ENCODE measurements at regions not wholly inside any gene's neighbourhood (a gene's known extent, or its start where the extent isn't known, plus 50 kb on each side); places are given as distances from the start of the nearest gene placed in this dataset.

DNA sequence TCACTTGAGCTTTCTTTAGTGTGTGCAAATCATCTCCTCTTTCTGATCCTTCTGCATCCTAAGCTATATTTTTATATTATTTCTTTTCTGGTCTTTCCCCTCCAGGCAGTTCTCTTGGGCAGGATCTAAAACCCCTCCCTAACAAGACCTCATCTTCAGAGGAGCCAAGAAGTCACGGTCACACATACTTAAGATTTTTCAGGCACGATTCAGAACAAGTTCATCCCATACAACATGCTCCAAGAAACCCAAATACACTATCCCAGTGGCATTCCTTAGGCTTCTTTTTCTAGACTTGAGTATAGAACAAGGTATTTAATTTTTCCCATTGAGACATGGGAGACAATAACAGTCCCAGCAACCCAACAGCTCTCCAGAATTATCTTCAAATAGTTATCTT is 1251.5 kb downstream of the DNAJB9 start (continued):
- TF ChIP-seq ZNF549 (tag by site-specific recombination; IDR thresholded peaks at IDR 0.05) (no peak), ZNF114 (tag by site-specific recombination; IDR thresholded peaks at IDR 0.05) (no peak), ZNF24 (tag by site-specific recombination; IDR thresholded peaks at IDR 0.05) (no peak), HOXC10 (CRISPR knock-in tag; IDR thresholded peaks at IDR 0.05) (no peak), ZNF558 (tag by site-specific recombination; IDR thresholded peaks at IDR 0.05) (no peak), ZBTB21 (tag by site-specific recombination; IDR thresholded peaks at IDR 0.05) (no peak), SP2 (tag by site-specific recombination; IDR thresholded peaks at IDR 0.05) (no peak)
- TF ChIP-seq, protein P1, sequence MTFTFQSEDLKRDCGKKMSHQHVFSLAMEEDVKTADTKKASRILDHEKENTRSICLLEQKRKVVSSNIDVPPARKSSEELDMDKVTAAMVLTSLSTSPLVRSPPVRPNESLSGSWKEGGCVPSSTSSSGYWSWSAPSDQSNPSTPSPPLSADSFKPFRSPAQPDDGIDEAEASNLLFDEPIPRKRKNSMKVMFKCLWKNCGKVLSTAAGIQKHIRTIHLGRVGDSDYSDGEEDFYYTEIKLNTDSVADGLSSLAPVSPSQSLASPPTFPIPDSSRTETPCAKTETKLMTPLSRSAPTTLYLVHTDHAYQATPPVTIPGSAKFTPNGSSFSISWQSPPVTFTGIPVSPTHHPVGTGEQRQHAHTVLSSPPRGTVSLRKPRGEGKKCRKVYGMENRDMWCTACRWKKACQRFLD (tag by site-specific recombination; IDR thresholded peaks at IDR 0.05), result no peak

DNA sequence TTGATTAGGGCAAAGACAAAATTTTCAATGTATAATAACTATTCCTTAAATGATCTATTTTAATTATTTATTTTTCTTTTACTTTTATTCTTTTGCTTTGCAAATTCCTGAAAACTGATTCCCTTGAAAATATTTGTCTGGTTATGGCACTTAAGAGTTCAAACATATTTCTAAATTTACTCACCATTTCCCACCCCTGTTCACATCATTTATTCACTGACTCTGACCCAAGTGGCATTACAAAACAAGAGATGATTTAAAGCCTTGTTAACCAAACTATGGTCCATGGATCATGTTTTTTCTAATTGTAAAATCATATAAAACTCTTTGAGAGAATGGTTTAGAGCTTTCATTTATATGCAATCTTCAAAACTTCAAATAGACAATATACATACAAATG is 1256.1 kb upstream of the LRRN3 start:
- ChIA-PET POLR2A (no interaction called here), CTCF (no interaction called here)
- no peak overlapping the region for H3K4me3 ChIP-seq (ENCODE audit: low read depth, low read length)
- H3K9me3 ChIP-seq (ENCODE audit: control insufficient read depth, insufficient read depth, low read depth, low read length), result no peaks in the 10 kb centered on the region
- no peak overlapping the region for H3K27ac ChIP-seq (ENCODE audit: extremely low read depth, low read depth, low read length)
- TF ChIP-seq, protein P2, sequence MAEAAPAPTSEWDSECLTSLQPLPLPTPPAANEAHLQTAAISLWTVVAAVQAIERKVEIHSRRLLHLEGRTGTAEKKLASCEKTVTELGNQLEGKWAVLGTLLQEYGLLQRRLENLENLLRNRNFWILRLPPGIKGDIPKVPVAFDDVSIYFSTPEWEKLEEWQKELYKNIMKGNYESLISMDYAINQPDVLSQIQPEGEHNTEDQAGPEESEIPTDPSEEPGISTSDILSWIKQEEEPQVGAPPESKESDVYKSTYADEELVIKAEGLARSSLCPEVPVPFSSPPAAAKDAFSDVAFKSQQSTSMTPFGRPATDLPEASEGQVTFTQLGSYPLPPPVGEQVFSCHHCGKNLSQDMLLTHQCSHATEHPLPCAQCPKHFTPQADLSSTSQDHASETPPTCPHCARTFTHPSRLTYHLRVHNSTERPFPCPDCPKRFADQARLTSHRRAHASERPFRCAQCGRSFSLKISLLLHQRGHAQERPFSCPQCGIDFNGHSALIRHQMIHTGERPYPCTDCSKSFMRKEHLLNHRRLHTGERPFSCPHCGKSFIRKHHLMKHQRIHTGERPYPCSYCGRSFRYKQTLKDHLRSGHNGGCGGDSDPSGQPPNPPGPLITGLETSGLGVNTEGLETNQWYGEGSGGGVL (tag by site-specific recombination; IDR thresholded peaks at IDR 0.05), result no peak
- TF ChIP-seq, protein P3, sequence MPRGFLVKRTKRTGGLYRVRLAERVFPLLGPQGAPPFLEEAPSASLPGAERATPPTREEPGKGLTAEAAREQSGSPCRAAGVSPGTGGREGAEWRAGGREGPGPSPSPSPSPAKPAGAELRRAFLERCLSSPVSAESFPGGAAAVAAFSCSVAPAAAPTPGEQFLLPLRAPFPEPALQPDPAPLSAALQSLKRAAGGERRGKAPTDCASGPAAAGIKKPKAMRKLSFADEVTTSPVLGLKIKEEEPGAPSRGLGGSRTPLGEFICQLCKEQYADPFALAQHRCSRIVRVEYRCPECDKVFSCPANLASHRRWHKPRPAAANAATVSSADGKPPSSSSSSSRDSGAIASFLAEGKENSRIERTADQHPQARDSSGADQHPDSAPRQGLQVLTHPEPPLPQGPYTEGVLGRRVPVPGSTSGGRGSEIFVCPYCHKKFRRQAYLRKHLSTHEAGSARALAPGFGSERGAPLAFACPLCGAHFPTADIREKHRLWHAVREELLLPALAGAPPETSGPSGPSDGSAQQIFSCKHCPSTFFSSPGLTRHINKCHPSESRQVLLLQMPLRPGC (tag by site-specific recombination; IDR thresholded peaks at IDR 0.05), result no peak
- TF ChIP-seq EGR2 (tag by site-specific recombination; IDR thresholded peaks at IDR 0.05; ENCODE audit: low read depth), result no peak
- no peak for TF ChIP-seq ZNF2 (tag by site-specific recombination; IDR thresholded peaks at IDR 0.05)
- no peak for TF ChIP-seq ZNF501 (tag by site-specific recombination; IDR thresholded peaks at IDR 0.05)
- TF ChIP-seq ZNF223 (tag by site-specific recombination; IDR thresholded peaks at IDR 0.05), result no peak
- no peak for TF ChIP-seq MZF1 (tag by site-specific recombination; IDR thresholded peaks at IDR 0.05; ENCODE audit: borderline replicate concordance)
- TF ChIP-seq ZNF549 (tag by site-specific recombination; IDR thresholded peaks at IDR 0.05), result no peak
- no peak for TF ChIP-seq ZFP37 (tag by site-specific recombination; IDR thresholded peaks at IDR 0.05)
- no peak for TF ChIP-seq MEIS1 (CRISPR knock-in tag; IDR thresholded peaks at IDR 0.05; ENCODE audit: borderline replicate concordance)
- TF ChIP-seq, protein P4, sequence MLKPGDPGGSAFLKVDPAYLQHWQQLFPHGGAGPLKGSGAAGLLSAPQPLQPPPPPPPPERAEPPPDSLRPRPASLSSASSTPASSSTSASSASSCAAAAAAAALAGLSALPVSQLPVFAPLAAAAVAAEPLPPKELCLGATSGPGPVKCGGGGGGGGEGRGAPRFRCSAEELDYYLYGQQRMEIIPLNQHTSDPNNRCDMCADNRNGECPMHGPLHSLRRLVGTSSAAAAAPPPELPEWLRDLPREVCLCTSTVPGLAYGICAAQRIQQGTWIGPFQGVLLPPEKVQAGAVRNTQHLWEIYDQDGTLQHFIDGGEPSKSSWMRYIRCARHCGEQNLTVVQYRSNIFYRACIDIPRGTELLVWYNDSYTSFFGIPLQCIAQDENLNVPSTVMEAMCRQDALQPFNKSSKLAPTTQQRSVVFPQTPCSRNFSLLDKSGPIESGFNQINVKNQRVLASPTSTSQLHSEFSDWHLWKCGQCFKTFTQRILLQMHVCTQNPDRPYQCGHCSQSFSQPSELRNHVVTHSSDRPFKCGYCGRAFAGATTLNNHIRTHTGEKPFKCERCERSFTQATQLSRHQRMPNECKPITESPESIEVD (tag by site-specific recombination; IDR thresholded peaks at IDR 0.05), result no peak
- TF ChIP-seq KLF8 (tag by site-specific recombination; IDR thresholded peaks at IDR 0.05), result no peak
- TF ChIP-seq YY2 (tag by site-specific recombination; IDR thresholded peaks at IDR 0.05), result no peak
- no peak for TF ChIP-seq SCRT2 (tag by site-specific recombination; IDR thresholded peaks at IDR 0.05)
- TF ChIP-seq ZNF19 (tag by site-specific recombination; IDR thresholded peaks at IDR 0.05; ENCODE audit: low read depth), result no peak
- TF ChIP-seq BCL11B (tag by site-specific recombination; IDR thresholded peaks at IDR 0.05; ENCODE audit: low read depth), result no peak
- TF ChIP-seq ZNF654 (tag by site-specific recombination; IDR thresholded peaks at IDR 0.05; ENCODE audit: low read depth), result no peak
- TF ChIP-seq ZNF146 (tag by site-specific recombination; IDR thresholded peaks at IDR 0.05), result no peak
- no peak for TF ChIP-seq OVOL3 (tag by site-specific recombination; IDR thresholded peaks at IDR 0.05)
- TF ChIP-seq ZNF426 (tag by site-specific recombination; IDR thresholded peaks at IDR 0.05), result no peak
- no peaks in the 10 kb centered on the region for H3K36me3 ChIP-seq (ENCODE audit: control insufficient read depth in 2 of 2, insufficient read depth in 1 of 2, low read length in 2 of 2)
- H3K4me1 ChIP-seq (ENCODE audit: control insufficient read depth, insufficient read depth, low read length), result no peaks in the 10 kb centered on the region
